HL-60 (cell line): ENCODE measurements at regions not wholly inside any gene's neighbourhood (a gene's known extent, or its start where the extent isn't known, plus 50 kb on each side); places are given as distances from the start of the nearest gene placed in this dataset.

Experiments
- DNase-seq, 2 experiments: peaks; one replicate each; pipeline ENCODE4 v3.0.0-alpha.2; 2010 to 2020; ENCODE audit warnings: low read depth in 1 of 2, low spot score in 1 of 2
- H3K27ac ChIP-seq: fragments of 250-450 bp; sonication (Bioruptor Pico); replicated peaks from 2 replicates; pipeline ENCODE4 v1.5.1; 2020; ENCODE audit warnings: mild to moderate bottlenecking, moderate library complexity
- H3K27me3 ChIP-seq: fragments of 250-450 bp; sonication (Bioruptor Pico); 2 replicates; pipeline ENCODE4 v1.5.1; 2021; ENCODE audit warnings: mild to moderate bottlenecking, moderate library complexity; ENCODE audit not compliant: insufficient read depth, poor library complexity, severe bottlenecking
- H3K4me3 ChIP-seq: replicated peaks from 2 replicates; pipeline ENCODE4 v1.5.1; 2011; ENCODE audit warnings: mild to moderate bottlenecking, control low read depth, low read length; ENCODE audit not compliant: insufficient read depth
- CTCF ChIP-seq: IDR thresholded peaks from one replicate; pipeline ENCODE4 v1.5.1; 2011; ENCODE audit warnings: low read length, control low read depth, inconsistent platforms; ENCODE audit not compliant: insufficient read depth
- GABPA ChIP-seq: IDR thresholded peaks from 2 replicates; pipeline ENCODE4 v1.6.1; 2012; ENCODE audit warnings: low read depth
- POLR2AphosphoS5 ChIP-seq: IDR thresholded peaks from 2 replicates; pipeline ENCODE4 v1.6.1; 2012; ENCODE audit warnings: low read depth
- REST ChIP-seq: IDR thresholded peaks from 2 replicates; pipeline ENCODE4 v1.6.1; 2012; ENCODE audit warnings: low read depth; ENCODE audit not compliant: insufficient replicate concordance
- SPI1 ChIP-seq: IDR thresholded peaks from 2 replicates; pipeline ENCODE4 v1.6.1; 2012; ENCODE audit warnings: low read depth, mild to moderate bottlenecking, borderline replicate concordance

- no peak overlapping the region for H3K4me3 ChIP-seq
- DNase-seq: no peak
- H3K27me3 ChIP-seq: no peaks in the 10 kb centered on the region
- no peak overlapping the region for H3K27ac ChIP-seq
- TF ChIP-seq CTCF (no peak), POLR2AphosphoS5 (no peak)
These were observed 258.4 kb upstream of the FAM83B start for GRCh38 chr6:54588176-54588575.

- DNase-seq: no peak
These were observed 250.7 kb upstream of the FAM83B start for GRCh38 chr6:54595844-54596243.

GRCh38 chr6:54598787-54599313, 247.7 kb upstream of the FAM83B start:
- DNase-seq: no peak
- Histone ChIP-seq H3K27ac (no peak overlapping the region), H3K4me3 (no peak overlapping the region), H3K27me3 (no peaks in the 10 kb centered on the region)
- TF ChIP-seq CTCF: no peak
- TF ChIP-seq SPI1: no peak
- TF ChIP-seq GABPA: no peak
- no peak for TF ChIP-seq REST
- TF ChIP-seq POLR2AphosphoS5: no peak

More at GRCh38 chr6:54595844-54596243, 250.7 kb upstream of the FAM83B start:
- no peaks in the 10 kb centered on the region for H3K27me3 ChIP-seq
- no peak overlapping the region for H3K4me3 ChIP-seq
- no peak for TF ChIP-seq CTCF
- no peak for TF ChIP-seq SPI1
- TF ChIP-seq REST: no peak
- TF ChIP-seq GABPA: no peak
- TF ChIP-seq POLR2AphosphoS5: no peak
- H3K27ac ChIP-seq: no peak overlapping the region

GRCh38 chr6:54601600-54602300, 244.8 kb upstream of the FAM83B start:
- no peaks in the 10 kb centered on the region for H3K27me3 ChIP-seq
- H3K4me3 ChIP-seq: no peak overlapping the region
- no peak for TF ChIP-seq REST
- TF ChIP-seq SPI1: no peak
- no peak for TF ChIP-seq POLR2AphosphoS5
- TF ChIP-seq GABPA: no peak
- no peak for TF ChIP-seq CTCF
- H3K27ac ChIP-seq: no peak overlapping the region
- DNase-seq: no peak
